ENCODE measurements at regions not wholly inside any gene's neighbourhood (a gene's known extent, or its start where the extent isn't known, plus 50 kb on each side); places are given as distances from the start of the nearest gene placed in this dataset.

DNA sequence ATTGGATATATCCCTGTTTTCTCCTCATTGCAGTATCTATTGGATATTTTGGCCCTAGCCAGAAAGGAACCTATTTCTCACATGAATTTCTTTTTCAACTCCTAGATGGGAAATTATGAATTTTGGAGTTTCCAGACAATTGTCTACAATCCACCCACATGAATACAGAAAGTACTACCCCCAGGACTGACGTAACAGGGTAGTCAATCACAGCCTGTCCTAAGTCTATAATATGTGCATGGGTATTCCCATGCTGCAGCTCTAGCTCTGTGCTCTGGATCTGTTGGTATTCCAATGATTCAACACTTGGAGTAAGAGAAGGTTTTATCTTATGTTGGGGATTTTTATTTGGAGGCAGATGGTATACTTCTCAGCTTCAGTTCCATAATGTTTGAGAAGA lies 393.1 kb upstream of the ARRDC4 start:
- H3K27ac ChIP-seq (ENCODE audit: low read length), result no peak overlapping the region
- DNase-seq (no peak), ATAC-seq (ENCODE audit: insufficient read depth, low read depth) (no peak)
- H3K9ac ChIP-seq (ENCODE audit: low read depth, low read length), result no peak overlapping the region
- H4K20me1 ChIP-seq (ENCODE audit: insufficient read depth, low read length), result no peaks in the 10 kb centered on the region
- H2AFZ ChIP-seq (ENCODE audit: low read depth, low read length), result no peak overlapping the region
- H3K79me2 ChIP-seq (ENCODE audit: insufficient read depth, low read length), result no peaks in the 10 kb centered on the region
- H3K4me3 ChIP-seq (ENCODE audit: low read depth in 1 of 2, low read length in 2 of 2), result no peak overlapping the region
- TF ChIP-seq, protein P1, sequence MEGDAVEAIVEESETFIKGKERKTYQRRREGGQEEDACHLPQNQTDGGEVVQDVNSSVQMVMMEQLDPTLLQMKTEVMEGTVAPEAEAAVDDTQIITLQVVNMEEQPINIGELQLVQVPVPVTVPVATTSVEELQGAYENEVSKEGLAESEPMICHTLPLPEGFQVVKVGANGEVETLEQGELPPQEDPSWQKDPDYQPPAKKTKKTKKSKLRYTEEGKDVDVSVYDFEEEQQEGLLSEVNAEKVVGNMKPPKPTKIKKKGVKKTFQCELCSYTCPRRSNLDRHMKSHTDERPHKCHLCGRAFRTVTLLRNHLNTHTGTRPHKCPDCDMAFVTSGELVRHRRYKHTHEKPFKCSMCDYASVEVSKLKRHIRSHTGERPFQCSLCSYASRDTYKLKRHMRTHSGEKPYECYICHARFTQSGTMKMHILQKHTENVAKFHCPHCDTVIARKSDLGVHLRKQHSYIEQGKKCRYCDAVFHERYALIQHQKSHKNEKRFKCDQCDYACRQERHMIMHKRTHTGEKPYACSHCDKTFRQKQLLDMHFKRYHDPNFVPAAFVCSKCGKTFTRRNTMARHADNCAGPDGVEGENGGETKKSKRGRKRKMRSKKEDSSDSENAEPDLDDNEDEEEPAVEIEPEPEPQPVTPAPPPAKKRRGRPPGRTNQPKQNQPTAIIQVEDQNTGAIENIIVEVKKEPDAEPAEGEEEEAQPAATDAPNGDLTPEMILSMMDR (IDR thresholded peaks at IDR 0.05; ENCODE audit: borderline replicate concordance, extremely low read depth, low read length, poor library complexity, severe bottlenecking), result no peak
- TF ChIP-seq EZH2 (IDR thresholded peaks at IDR 0.05; ENCODE audit: borderline replicate concordance, low read depth, low read length, severe bottlenecking), result no peak
- H3K9me3 ChIP-seq (ENCODE audit: insufficient read depth, low read length, severe bottlenecking), result no peaks in the 10 kb centered on the region
- no peaks in the 10 kb centered on the region for H3K27me3 ChIP-seq (ENCODE audit: insufficient read depth, low read length, poor library complexity)
- H3K4me1 ChIP-seq (ENCODE audit: insufficient read depth, low read length), result no peaks in the 10 kb centered on the region
- H3K4me2 ChIP-seq (ENCODE audit: insufficient read depth, low read length), result no peak overlapping the region
- no peaks in the 10 kb centered on the region for H3K36me3 ChIP-seq (ENCODE audit: insufficient read depth, low read length)

DNA sequence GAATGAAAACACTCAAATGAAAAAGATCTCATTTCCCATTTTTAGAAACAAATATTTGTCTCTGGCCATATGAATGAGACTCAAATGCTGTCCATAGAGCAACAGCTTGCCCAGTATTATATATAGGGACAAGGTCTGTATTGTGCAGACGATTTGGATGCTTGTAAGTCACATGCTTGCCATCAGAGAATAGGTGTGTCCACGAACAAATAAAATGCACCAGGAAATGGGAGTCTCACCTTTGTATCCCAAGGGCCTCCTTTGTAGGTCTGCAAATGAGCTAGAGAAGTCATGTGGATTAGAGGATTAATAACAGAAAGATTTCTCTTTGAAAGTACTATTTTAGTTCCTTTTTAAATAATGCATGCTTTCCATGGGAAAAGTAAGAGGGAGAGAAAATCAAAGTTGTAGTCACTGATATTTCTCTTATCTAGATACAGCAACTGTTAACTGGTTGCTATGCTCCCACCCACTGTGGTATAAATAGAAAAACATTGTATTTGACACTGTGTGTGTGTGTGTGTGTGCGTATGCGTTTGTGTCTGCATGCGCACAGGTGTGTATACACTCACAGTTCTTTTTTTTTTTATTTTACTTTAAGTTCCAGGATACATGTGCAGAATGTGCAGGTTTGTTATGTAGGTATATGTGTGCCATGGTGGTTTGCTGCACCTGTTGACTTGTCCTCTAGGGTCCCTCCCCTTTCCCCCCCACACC lies 383.4 kb upstream of the ARRDC4 start:
- Histone ChIP-seq H3K27me3 (ENCODE audit: insufficient read depth, low read length, poor library complexity) (no peaks in the 10 kb centered on the region), H3K9me3 (ENCODE audit: insufficient read depth, low read length, severe bottlenecking) (no peaks in the 10 kb centered on the region), H3K4me2 (ENCODE audit: insufficient read depth, low read length) (no peak overlapping the region), H3K27ac (ENCODE audit: low read length) (no peak overlapping the region), H3K79me2 (ENCODE audit: insufficient read depth, low read length) (no peaks in the 10 kb centered on the region), H4K20me1 (ENCODE audit: insufficient read depth, low read length) (no peaks in the 10 kb centered on the region), H3K4me3 (ENCODE audit: low read depth in 1 of 2, low read length in 2 of 2) (no peak overlapping the region), H2AFZ (ENCODE audit: low read depth, low read length) (no peak overlapping the region), H3K4me1 (ENCODE audit: insufficient read depth, low read length) (no peaks in the 10 kb centered on the region), H3K9ac (ENCODE audit: low read depth, low read length) (no peak overlapping the region), H3K36me3 (ENCODE audit: insufficient read depth, low read length) (no peaks in the 10 kb centered on the region)
- DNase-seq (no peak), ATAC-seq (ENCODE audit: insufficient read depth, low read depth) (no peak)
- TF ChIP-seq, protein P1 (IDR thresholded peaks at IDR 0.05; ENCODE audit: borderline replicate concordance, extremely low read depth, low read length, poor library complexity, severe bottlenecking), result no peak
- no peak for TF ChIP-seq EZH2 (IDR thresholded peaks at IDR 0.05; ENCODE audit: borderline replicate concordance, low read depth, low read length, severe bottlenecking)

DNA sequence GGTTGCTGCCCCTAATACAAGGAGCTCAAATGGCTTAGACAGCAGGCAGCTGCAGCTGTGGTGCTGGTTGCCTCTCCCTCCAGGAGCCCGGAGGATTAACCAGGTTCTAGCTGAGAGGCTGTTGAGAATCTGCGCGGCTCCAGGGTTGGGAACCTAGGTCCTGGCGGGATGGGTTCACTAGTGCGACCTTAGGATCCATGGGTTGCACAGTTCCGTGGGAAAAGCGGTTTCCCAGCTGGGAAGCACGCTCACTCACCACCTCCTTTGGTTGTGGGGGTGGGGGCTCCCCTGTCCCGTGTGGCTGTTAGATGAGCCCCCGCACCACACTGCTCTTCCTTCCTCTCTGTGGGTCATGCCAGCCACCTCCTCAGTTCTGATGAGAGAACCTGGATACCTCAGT lies 375.1 kb upstream of the ARRDC4 start:
- TF ChIP-seq, protein P1 (IDR thresholded peaks at IDR 0.05; ENCODE audit: borderline replicate concordance, extremely low read depth, low read length, poor library complexity, severe bottlenecking), result no peak
- TF ChIP-seq EZH2 (IDR thresholded peaks at IDR 0.05; ENCODE audit: borderline replicate concordance, low read depth, low read length, severe bottlenecking), result no peak
- Histone ChIP-seq H3K9me3 (ENCODE audit: insufficient read depth, low read length, severe bottlenecking) (no peaks in the 10 kb centered on the region), H3K27me3 (ENCODE audit: insufficient read depth, low read length, poor library complexity) (no peaks in the 10 kb centered on the region), H3K4me3 (ENCODE audit: low read depth in 1 of 2, low read length in 2 of 2) (no peak overlapping the region), H3K4me1 (ENCODE audit: insufficient read depth, low read length) (no peaks in the 10 kb centered on the region), H2AFZ (ENCODE audit: low read depth, low read length) (no peak overlapping the region), H3K9ac (ENCODE audit: low read depth, low read length) (no peak overlapping the region), H3K27ac (ENCODE audit: low read length) (no peak overlapping the region), H3K4me2 (ENCODE audit: insufficient read depth, low read length) (no peak overlapping the region), H3K79me2 (ENCODE audit: insufficient read depth, low read length) (no peaks in the 10 kb centered on the region), H4K20me1 (ENCODE audit: insufficient read depth, low read length) (no peaks in the 10 kb centered on the region), H3K36me3 (ENCODE audit: insufficient read depth, low read length) (no peaks in the 10 kb centered on the region)
- DNase-seq, result no peak
- ATAC-seq (ENCODE audit: insufficient read depth, low read depth), result no peak
